NOMO-1 treated with DMSO at 0.1 percent for 48 hours (cell line): ENCODE measurements at regions not wholly inside any gene's neighbourhood (a gene's known extent, or its start where the extent isn't known, plus 50 kb on each side); places are given as distances from the start of the nearest gene placed in this dataset.
"Not testable (repeated sequence)": the region's sequence is repeated elsewhere in the genome, so short reads cannot be mapped to it uniquely, and the experiment has no call there.

Experiments
- DNase-seq: peaks from one replicate; lab custom pipeline; 2025; ENCODE audit not compliant: unreplicated experiment; lab: John Stamatoyannopoulos, UW

DNA sequence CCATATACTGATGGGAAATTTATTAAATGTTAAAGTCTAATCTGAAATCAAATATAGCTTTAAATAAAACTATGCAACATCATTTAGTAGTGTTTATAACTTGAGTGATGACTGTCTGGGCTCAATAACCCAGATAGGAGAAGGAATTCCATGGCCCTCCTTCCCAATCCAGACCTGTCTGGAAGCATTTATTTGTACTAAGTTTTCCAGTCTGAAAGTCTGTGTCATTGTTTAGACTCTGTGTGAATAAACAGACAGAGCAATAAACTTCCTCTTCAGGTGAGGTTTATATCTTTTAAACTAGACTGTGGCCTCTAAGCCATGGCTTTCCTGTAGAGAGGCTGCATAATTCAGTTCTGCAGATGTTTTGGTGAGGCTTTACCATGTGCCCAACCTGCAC is 176.4 kb downstream of the SOX4 start:
- DNase-seq: no peak

DNA sequence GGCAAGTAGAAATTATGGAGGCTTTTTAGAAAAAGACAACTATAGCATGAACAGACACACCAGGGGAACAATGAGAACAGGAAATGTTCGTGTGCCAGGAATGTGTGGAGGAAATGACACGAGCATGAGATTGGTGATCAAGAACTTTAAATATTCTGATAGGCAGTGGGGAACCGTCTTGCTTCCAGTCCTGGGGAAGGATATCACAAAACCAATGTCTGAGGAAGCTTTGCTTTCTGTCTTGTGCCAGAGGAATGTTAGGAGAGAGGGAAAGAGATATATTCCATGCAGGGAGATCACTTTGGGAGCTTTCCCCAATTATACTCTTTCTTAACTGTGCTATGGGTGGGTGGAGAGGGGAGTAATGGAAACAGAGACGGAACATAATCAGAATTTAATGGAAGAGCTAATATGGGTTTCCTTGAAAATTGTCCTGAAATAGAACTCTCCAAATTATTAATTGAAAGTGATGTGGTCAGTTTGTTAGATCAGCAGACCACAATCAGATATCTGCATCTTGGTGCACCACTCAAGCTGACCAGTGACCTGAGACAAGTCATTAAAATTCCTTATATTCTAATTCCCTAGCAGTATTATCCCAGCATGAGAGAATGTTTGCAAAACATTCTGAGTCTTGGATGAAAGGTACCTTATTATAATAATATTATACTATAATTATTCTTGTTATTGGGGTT is 178.2 kb downstream of the SOX4 start:
- DNase-seq: no peak

- DNase-seq: no peak
Measured at GRCh38 chr6:21772477-21772876, 178.9 kb downstream of the SOX4 start.

- no peak for DNase-seq
Measured at GRCh38 chr6:21772884-21773575, 179.5 kb downstream of the SOX4 start.

- no peak for DNase-seq
Measured at GRCh38 chr6:21773576-21773968, 180.0 kb downstream of the SOX4 start.

GRCh38 chr6:21777846-21778245 is 184.3 kb downstream of the SOX4 start:
- DNase-seq: no peak

DNA sequence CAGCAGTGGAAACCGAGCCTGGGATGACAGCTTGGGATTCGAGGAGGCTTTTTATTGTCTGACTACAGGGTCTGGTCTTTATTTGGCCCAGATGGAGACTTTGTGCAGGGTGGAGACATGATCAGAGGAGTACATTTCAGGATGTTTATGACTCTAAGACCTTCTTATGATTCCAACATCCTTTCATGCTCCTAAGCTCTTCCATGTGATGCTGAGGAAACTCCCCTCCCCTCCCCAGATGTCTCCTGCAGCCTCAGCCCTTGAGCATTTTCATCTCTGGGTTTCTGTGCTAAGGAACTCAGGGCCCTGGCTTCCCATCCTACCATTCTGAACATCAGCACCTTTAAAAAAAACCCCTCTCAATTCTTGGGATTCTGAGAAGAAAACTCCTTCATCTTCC is 186.6 kb downstream of the SOX4 start:
- DNase-seq: no peak

GRCh38 chr6:21780679-21781078 is 187.1 kb downstream of the SOX4 start:
- no peak for DNase-seq

GRCh38 chr6:21781128-21781527 is 187.6 kb downstream of the SOX4 start:
- DNase-seq: no peak

DNA sequence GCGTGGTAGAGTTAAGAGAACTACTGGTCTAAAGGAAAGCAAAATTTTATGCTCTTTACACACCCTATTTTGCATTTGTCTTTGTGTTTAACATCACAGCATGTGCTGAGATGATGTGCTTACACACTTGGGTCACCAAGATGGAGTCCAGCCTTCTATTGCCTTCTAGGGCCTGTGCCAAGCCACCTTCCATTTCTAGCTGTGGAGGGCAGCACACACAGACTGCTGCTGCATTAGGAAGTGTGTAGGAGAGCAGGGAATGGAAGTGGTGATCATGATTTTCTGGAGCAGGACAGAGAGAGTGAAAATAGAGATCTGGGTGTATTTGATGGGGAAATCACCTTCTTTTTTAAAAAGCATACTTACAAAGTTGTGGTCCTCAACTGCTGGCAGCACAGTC is 191.6 kb downstream of the SOX4 start:
- DNase-seq: no peak

DNA sequence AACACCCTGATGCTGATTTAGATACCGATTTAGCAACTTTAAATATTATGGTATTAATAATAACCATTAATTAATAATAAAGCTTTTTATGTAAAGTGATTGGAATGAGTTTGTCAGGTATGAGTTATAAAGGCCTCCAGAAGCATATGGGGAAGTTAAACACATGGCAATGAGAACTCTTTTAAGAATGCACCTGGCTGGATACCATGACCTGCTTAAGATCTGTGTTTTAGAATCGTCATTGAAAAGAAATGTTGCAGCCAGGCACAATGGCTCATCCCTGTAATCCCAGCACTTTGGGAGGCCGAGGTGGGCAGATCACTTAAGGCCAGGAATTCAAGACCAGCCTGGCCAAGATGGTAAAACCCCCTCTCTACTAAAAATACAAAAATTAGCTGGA is 197.5 kb downstream of the SOX4 start:
- no peak for DNase-seq

- no peak for DNase-seq
Measured at GRCh38 chr6:21791581-21791980, 198.0 kb downstream of the SOX4 start.

- no peak for DNase-seq
Measured at GRCh38 chr6:21792177-21792576, 198.6 kb downstream of the SOX4 start.

DNA sequence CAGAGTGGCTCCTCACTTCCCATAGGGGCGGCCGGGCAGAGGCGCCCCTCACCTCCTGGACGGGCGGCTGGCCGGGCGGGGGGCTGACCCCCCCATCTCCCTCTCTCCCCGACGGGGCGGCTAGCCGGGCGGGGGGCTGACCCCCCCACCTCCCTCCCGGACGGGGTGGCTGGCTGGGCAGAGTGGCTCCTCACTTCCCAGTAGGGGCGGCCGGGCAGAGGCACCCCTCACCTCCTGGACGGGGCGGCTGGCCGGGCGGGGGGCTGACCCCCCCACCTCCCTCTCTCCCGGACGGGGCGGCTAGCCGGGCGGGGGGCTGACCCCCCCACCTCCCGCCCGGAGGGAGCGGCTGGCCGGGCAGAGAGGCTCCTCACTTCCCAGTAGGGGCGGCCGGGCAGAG is 203.4 kb downstream of the SOX4 start:
- DNase-seq: not testable (repeated sequence)

GRCh38 chr6:21798468-21798867 is 204.9 kb downstream of the SOX4 start:
- DNase-seq: no peak

GRCh38 chr6:21800330-21800729 is 206.8 kb downstream of the SOX4 start:
- no peak for DNase-seq

DNA sequence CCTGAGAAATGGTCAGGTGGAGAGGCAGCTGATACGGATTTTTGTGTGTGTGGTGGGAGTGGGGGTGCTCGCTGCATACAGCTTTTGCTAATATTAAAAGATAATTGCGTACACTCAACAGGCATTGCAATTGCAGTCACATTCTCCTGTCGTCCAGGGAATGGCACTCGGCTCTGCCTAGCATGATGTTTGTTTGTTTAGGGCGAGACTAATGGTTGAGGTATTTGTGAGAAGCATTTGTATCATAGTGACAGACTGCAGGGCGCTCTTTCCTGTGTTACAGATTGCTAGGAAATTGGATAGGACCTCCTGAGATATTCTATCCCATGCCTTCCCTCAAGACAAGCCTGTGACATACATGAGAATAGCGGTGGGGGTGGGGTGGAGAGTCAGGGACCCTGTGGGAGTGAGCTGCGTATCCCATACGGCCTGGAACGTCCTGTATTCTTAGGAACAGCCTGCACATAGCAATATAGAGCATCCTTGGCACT is 207.4 kb downstream of the SOX4 start:
- DNase-seq: no peak

GRCh38 chr6:21801446-21802174 is 208.1 kb downstream of the SOX4 start:
- DNase-seq: no peak

GRCh38 chr6:21802175-21802822 is 208.7 kb downstream of the SOX4 start:
- DNase-seq: no peak

- no peak for DNase-seq
Measured at GRCh38 chr6:21804941-21805610, 211.5 kb downstream of the SOX4 start.
